ENCODE measurements at regions not wholly inside any gene's neighbourhood (a gene's known extent, or its start where the extent isn't known, plus 50 kb on each side); places are given as distances from the start of the nearest gene placed in this dataset.

DNA sequence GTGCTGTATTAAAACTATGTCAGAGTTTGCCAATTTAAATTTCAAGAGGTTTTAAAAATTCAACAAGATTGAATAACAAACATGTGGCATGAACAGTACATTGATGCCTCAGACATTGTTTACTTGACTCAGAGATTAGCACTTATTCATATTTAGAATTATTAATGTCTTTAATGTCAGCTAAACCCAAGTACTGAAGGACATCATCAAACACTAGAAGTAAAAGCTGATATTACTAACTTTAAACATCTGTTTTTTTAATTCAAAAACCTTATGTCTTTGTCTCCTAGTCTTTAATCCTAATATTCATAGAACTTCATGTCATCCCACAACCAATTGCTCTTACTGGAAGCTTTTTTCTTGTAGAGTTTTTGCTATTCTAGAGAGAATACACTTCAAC is 406.2 kb upstream of the PCDH7 start:
- TF ChIP-seq, protein P1, sequence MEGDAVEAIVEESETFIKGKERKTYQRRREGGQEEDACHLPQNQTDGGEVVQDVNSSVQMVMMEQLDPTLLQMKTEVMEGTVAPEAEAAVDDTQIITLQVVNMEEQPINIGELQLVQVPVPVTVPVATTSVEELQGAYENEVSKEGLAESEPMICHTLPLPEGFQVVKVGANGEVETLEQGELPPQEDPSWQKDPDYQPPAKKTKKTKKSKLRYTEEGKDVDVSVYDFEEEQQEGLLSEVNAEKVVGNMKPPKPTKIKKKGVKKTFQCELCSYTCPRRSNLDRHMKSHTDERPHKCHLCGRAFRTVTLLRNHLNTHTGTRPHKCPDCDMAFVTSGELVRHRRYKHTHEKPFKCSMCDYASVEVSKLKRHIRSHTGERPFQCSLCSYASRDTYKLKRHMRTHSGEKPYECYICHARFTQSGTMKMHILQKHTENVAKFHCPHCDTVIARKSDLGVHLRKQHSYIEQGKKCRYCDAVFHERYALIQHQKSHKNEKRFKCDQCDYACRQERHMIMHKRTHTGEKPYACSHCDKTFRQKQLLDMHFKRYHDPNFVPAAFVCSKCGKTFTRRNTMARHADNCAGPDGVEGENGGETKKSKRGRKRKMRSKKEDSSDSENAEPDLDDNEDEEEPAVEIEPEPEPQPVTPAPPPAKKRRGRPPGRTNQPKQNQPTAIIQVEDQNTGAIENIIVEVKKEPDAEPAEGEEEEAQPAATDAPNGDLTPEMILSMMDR (IDR thresholded peaks at IDR 0.05; ENCODE audit: poor library complexity), result no peak
- TF ChIP-seq EZH2 (IDR thresholded peaks at IDR 0.05; ENCODE audit: borderline replicate concordance), result no peak

Measured in hepatocyte (in vitro differentiated cells).